ENCODE measurements at regions not wholly inside any gene's neighbourhood (a gene's known extent, or its start where the extent isn't known, plus 50 kb on each side); places are given as distances from the start of the nearest gene placed in this dataset.
A peak's percentile ranks its signal among the peaks of the same experiment; 100 is the strongest.
"Not testable (repeated sequence)": the region's sequence is repeated elsewhere in the genome, so short reads cannot be mapped to it uniquely, and the experiment has no call there.

DNA sequence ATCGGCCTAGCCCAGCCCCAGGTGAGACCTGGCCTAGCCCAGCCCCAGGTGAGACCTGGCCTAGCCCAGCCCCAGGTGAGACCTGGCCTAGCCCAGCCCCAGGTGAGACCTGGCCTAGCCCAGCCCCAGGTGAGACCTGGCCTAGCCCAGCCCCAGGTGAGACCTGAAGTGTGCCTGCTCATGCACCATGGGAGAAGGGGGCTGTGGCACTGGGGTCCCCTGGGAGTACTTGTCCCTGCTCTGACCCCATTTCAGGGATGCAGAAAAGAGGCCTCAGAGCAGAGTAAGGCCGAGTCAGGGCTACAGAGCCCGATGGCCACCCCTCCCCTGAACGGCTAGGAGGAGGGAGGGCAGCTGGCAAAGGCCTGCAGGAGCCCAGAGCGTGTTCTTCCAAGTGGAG is 129.6 kb downstream of the CRYBB2 start:
- not testable (repeated sequence) for DNase-seq (ENCODE audit: low read depth)

DNA sequence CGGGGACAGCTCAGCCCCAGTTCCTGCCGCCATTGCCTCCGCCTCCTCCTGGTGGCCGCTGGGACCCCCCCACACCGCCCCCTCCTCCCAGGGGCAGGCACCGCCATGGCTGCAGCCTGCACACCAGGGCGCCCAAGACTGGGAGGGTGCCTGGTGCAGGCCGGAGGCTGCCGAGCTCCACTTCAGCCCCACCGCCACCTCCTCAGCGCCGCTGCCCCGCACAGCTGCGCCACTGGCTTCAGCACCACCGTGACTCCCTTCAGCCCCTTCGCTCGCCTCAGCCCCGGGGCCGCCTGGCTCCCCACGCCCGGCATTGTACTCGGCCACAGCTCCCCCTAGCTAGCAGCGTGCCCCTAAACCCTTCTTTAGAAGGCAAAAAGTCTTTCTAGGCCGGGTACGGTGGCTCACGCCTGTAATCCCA is 131.1 kb downstream of the CRYBB2 start:
- DNase-seq (ENCODE audit: low read depth), result no peak

DNA sequence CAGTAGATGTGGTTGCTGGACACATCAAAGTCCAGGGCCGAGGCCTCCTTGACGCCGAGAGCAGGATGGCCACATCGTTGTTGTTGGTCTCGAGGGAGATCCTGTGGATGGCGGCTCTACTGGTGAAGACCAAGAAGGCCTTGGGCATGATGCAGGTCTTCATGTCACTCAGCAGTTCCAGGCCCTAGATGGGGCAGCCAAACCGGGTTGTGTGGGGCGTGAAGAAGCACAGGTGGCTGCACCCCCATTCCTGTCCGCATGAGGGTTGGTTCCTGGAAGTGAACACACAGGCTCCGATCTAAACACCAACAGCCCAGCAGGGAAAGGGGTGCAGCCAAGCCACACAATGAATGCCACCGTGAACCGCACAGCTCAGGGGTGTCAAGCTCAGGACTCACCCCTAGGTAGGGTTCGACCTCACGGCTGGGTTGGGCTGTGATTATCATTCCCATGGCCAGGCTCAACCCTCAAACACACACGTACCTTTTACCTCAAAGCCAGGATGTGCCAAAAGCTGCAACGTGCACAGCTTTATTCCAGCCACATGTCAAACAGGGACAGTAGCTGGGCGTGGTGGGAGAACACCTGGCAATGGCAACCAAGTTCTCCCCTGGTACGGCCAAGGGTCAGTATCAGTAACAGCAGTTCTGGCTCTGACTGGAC is 132.3 kb downstream of the CRYBB2 start:
- no peak for DNase-seq (ENCODE audit: low read depth)

DNA sequence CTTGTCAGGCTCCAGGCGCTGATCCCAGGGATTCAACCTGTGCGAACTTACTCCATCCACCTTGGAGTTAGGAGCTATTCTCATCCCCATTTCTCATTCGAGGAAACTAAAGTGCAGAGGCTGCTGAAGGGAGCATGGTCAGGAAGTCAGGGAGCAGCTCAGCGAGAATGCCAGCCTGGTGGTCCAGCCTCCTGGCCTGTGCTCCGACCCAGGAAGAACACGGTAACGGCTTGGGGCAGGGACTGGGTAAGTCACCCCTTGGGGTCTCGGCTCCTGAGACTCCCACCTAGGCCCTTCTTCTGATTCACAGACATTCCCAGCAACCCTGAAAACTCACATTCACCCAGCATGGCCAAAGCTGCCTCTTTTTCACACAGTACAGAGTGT is 132.8 kb downstream of the CRYBB2 start:
- no peak for DNase-seq (ENCODE audit: low read depth)

DNA sequence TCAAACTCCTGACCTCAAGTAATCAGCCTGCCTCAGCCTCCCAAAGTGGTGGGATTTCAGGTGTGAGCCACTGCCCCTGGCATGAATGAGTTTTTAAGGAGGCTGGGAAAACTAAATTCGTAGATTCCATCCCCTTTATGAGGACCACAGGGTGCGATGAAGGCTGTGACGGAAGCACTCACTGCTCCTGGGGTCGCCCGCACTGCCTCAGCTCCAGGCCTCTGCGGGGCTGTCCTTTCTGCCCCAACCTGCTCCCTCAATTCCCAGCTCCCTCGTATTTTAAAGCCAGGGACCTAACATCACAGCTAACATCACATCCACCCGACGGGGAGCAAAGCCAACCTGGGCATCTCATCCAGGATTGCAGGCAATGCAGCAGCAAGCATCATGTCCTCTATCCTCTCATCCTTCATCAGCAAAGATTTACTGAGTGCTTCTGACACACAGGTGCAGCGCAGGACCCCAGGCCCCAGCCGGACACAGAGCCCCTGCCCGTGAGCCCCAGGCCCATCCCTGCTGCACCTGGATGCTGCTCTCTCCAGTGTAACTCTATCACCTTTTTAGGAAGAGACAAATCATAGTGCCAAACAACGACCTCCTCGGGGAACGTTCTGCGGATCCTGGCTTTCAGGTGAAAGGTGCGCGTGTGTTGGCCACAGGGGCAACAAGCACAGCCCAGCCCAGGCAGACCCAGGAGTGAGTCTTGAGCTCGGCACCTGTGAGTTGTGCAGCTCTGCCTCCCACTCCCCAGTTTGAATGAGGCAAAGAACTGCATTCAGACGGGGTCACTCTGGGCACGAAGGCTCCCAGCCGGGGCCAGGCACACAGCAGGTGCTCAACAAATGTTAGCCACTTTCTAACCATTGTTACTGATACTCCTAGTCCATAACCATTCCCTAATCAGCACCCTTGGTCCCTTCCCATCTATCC is 134.3 kb downstream of the CRYBB2 start:
- no peak for DNase-seq (ENCODE audit: low read depth)

DNA sequence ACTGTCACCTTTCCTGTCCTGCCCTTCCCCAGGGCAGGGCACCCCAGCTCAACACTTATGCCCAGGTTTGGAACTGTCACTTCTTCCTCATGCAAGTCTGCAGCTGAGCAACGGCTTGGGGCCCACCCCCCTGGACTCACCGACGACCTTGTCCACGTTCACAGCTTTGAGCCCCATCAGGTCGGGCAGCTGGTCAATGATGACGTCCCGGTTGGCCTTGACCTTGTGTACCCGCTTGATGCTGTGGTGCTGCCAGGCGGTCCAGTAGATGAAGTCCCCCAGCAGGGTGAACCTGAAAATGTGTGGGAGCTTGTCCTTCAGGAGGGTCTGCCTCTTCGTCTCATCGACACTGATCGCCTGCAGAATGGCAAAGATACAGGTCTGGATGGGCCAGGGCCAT is 135.0 kb downstream of the CRYBB2 start:
- DNase-seq (ENCODE audit: low read depth), result no peak

DNA sequence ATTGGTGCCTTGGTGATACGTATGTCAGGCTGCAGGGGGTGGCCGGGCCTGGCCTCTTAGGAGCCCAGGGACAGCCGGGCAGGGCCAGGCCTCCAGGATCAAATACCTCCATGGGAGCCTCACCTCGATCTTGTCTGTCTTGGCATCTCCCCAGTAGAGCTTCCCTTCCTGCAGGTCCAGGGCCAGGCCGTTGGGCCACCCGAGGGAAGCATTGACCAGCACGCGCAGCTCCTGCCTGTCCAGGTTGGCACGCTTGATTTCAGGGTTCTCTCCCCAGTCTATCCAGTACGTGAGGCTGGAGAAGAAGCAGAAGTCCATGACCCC is 137.7 kb downstream of the CRYBB2 start:
- DNase-seq (ENCODE audit: low read depth), result no peak

DNA sequence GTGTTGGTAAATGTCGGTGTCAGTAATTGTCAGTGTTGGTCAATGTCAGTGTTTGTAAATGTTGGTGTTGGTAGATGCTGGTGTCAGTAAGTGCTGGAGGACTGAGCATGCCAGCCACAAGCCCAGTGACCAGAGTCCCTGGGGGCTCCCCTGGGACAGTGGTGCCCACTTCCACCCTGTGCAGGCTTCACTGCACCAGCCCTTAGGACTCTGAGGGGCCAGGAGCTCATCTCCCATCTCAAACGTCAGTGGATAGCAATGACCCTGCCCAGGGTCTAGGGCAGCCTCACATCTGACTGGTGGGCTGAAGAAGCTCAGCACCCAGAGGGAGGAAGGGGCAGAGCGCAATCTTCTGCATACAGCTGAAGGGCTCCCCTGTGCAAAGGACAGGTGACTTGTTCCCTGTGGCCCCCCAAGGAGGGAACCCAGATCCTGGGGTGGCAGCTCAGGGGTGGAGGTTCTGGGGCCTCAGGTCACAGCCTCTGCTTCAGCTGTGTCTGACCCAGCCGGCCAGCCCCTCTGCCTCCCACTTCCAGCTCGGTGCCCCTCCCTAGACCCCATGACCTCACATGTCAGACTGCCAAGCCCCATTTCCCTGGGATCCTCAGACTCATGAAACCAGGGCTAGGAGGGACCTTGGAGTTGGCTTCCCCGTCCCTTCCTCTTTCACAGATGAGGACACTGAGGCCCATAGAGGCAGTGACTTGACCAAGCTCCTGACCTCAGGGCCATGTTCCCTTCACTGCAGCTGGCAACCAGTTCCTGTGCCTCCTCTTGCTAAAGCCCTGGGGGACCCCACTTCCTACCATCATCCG is 138.4 kb downstream of the CRYBB2 start:
- DNase-seq (ENCODE audit: low read depth), result no peak

DNA sequence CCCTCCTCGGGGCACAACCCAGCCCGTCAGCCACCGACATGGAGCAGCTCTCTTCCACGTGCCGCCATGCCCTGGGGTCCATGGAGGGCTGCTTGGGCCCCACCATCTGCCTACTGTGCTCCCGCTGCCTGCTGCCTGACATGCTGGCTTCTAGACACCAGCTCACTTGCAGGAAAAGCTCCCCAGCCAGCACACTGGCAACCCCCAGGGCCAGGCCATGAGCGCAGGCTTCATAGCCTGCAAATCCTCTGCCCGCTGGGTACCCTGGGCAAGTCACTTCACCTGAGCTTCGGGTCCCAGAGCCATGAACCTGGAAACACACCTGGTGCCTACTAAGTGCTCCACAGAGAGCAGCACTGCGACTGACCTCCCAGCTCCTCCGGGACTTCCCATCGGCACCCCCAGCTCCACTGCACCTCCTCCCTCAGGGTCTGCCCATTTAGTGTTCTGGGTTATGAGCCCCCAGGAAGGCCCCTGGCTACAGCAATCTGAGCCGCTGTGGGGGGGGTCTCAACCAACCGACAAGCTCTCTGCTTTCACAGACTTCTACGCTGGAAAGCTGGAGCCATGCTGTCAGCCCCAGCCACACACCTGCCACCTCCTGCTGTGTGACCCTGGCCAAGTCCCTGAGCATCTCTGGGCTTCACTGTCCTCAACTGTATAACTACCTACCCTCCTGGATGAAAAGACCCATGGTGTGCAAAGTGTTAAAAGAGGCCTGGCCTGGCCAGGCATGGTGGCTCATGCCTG is 139.2 kb downstream of the CRYBB2 start:
- DNase-seq (ENCODE audit: low read depth), result no peak

DNA sequence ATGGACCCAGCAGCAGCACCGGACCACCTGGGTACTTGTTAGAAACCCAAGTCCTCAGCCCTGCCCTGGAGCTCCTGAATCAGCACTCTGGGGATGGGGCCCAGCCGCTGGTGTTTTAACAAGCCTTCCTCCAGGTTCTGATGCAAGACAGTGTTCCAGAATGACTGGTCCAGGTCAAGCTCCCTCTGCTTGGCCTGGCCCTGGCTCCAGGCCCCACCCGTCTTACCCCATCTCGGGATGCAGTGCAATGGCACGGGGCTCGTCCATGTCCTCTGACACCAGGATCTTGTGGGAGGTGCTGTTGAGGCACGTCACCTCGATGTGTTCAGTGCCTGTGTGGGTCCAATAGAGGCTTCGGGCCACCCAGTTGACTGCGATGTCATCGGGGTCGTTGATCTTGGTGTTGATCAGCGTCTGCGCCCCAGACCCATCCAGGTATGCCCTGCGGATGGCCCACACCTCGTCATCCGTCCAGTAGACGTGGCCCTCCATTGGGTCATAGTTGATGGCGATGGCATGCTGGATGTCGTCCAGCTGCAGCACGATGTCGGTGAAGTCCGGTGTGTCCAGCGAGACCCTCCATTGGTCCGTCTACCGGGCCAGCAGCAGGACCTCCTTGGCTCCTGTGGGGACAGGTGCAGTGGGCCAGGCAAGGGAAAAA is 140.3 kb downstream of the CRYBB2 start:
- DNase-seq (ENCODE audit: low read depth), result no peak

DNA sequence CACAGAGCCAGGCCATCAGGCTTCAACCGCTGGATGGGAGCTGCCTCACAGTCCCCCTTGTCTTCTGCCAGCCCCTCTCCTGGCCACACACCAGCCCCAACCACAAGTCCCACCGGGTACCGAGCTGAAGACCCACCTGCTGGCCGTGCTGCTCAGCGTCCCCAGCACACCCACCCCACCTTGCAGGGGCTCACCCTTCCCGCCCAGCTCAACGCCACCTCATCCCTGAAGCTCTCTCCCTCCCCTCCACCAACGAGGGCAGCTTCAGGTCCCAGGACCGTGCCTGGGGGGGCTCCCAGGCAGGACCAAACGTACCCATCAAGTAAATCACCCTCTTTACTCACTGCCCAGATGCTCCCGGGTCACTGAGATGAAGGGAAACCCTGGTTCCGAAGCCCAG is 141.0 kb downstream of the CRYBB2 start:
- no peak for DNase-seq (ENCODE audit: low read depth)

DNA sequence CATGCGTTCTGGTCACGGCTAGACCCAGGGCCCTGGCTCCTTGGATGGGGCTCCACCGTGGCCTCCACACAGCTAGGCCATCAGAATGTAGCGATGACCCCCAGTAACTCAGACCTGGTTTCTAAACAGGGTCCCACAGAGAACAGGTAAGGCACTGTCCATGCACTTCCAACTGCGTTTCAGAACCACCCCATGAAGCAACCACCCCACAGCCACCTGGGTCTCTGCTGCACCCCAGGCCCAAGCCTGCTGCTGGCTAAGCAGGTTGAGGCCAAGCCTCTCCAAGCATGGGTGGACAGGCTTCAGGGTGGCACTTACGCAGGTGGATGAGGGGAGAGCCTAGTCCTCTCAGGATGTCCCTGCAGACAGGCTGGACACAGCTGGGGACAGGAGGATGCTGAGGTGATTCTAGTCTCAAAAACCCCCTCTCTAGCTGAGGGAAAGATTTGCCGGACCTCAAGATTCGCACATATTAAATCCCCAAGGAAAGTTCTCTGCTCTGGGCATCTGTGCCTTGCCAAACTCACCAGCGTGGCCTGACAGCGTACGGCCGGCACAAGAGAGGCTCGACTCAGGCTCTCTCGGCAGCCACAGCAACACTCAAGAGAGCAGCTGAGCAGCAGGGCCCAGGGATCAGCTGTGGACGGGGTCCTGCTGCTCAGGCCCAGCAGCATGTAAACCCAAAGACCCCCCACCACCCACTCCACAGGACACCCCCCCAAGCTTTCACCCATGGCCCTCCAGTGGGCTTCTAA is 141.6 kb downstream of the CRYBB2 start:
- DNase-seq (ENCODE audit: low read depth), result no peak

DNA sequence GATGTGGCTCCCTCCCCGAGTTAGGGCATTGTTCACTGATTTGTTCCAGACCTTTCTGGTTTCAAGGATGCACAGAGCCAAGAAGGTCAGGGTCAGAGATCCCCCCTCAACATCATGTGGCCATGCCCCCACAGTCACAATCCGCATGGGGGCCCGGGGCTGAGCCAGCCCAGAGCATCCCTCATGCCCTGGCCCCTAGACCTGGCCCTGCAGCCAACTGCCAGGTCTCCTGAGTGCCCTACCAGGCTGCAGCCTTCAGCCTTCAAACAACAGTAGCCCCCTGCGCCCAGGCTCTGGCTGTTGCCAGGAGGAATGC is 142.4 kb downstream of the CRYBB2 start:
- no peak for DNase-seq (ENCODE audit: low read depth)

DNA sequence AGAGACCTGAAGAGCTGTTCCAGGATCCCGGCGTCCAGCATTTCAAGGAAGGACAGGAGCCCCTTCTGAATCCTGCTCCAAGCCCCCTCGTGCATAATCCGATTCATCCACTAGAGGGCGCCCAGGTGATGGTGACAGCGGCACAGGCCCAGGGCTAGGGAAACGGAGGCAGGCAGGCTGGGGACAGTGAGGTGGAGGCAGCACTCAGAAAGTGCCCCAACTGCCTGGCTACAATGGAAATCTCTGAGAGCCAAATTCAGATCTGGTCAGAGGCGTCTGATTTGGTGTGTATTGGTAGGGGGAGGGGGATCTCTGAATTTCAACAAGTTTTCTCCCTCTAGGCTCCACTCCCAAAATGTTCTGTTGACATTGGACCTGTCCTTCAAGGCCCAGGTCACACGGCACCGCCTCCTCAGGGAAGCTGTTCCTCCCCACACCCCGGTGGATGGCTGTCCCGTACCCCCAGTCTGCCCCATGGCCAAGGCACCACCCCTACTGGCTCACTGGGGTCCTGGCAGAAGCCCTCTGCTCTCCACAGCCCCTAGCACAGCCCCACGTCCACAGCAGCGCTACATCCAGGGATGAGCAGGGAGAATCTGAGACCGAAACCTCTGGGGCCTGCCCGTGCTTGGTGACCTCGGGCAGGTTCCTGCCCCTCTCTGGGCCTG is 142.9 kb downstream of the CRYBB2 start:
- peak; percentile 66 for DNase-seq (ENCODE audit: low read depth)

DNA sequence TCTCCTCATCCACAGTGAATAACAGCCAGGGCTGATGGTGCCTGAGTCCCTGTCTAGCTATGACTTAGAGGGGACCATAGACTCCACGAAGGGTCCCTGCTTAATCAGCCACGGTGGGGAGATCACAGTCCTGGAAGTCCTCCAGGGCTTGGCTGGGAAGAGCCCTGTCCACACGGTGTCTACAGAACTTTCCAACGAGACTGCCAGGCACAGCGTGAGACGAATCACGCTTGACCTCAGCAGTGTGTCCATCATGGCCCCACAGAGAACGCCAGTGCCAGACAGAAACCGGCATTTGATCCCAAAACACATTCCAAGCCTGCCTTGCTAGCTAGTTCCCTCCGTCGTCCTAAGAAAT is 143.4 kb downstream of the CRYBB2 start:
- DNase-seq (ENCODE audit: low read depth), result no peak

DNA sequence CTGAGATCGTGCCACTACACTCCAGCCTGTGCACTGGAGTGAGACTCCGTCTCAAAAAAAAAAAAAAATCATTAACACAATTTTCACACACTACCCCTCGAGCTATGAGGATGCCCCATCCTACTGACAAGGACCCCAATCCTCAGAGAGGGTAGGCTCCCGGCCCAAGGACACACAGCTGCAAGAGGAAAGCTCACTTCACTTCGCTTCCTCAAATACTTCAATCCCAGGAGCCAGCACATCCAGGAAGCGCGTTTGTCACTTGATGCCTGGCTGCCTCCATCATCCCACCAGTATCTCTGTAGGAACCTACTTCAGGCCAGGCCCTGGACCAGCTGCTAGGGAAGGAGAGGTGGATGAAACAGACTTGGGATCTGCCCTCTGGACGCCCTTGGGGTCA is 144.0 kb downstream of the CRYBB2 start:
- no peak for DNase-seq (ENCODE audit: low read depth)

DNA sequence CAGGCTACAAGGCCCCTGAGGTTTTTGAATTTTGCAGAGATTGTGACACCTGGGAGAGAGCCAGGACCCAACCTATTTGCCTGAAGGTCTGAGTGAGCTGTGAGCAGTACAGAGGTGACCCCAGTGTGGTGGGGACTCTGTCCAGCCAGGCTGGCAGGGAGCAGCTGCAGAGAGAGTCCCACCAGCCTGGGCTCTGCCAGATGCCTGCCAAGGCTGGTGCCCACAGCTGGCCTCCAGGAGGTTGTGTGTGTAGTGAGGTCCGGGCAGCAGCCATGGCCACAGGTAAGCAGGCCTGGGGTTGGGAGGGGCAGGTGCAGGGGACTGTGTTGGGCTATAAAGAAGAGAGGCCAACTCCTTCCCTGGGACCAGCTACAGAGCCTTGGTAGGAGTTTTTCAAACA is 144.8 kb downstream of the CRYBB2 start:
- DNase-seq (ENCODE audit: low read depth), result no peak

DNA sequence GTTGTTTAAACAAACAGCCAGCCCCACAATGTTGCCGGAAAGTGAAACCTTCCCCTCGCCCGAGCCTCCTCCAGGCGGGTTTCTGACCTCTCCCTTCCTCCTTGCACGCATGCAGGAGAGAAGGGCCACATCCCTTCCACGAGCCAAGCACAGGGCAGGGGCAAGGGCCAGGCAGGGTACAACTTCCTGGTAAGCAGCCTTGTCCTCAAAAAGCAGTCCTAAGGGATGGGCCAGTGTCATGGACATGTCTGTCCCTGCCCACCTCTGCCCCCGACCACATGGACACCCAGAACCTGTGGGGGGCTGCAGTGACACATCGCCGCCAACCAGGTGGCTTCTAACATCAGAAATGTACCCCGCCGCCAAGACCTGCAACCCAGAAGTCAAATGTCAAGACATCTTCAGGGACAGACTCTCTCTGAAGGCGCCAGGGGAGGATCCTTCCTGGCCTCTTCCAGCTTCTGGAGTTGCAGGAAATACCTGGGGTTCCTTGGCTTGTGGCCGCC is 145.3 kb downstream of the CRYBB2 start:
- DNase-seq (ENCODE audit: low read depth), result no peak

DNA sequence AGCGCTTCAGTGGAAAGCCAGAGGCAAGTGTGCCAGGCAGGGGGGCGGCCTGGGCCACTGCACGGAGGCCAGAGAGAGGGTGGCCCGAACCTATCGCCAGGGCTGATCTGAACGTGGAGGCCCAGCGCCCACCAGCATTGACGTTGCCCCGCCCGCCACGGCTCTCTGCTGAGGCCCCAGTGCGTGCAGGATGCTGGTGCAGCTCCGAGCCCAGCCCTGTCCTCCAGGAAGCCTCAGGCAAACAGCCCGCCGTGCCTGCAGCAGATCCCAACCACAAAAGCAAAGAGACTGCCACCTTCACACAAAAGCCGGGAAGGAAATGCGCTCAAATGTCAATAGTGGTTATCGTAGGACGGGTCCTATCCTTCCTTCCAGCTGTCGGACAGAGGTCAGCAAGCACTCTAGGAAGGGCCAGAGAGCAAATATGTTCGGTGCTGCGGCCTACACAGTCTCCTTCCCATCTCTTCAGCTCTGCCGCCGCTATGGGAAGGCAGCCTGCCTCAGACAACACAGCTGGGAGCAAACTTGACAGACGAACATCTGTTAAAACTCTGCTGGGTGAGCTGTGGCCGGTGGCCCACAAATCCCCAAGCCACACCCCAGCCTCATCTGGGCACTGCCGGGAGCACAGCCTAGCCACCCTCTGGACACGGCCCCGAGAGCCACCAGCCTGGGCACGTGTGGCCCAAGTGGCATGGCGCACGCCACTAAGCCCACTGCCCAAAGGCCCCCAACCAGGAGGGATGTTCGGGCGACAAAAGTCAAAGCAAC is 146.2 kb downstream of the CRYBB2 start:
- DNase-seq (ENCODE audit: low read depth), result no peak

Data from myocyte (in vitro differentiated cells).